ENCODE measurements at regions not wholly inside any gene's neighbourhood (a gene's known extent, or its start where the extent isn't known, plus 50 kb on each side); places are given as distances from the start of the nearest gene placed in this dataset.

DNA sequence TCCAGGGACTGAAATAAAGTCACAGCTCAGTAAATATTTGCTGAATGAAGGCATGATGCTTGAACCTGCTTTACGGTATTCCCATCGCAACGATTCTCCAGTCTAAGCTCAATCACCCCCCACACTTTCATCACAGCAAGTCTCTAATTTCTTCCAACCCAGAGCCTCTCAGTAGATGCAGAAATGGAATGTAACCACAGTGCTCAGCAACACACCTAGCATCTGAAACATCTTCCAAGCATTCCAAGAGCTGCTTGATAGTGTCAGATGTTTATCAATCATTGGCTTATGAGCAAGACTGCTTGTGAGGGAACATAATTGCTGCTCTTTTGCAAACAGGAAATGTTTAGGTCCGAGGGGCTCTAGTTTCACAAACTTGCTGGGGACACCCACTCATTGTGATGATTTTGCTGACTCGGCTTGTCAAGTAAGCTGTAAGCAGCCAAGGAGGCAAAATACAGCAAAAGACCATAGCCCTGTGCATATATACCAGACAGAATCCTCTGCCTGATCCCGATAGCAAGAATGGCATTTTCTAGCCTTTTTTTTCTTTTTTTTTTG is 751.2 kb downstream of the NR2F2 start:
- H3K4me1 Mint-ChIP-seq: no peaks in the 10 kb centered on the region
- H3K4me3 Mint-ChIP-seq: no peak overlapping the region
- H3K27me3 Mint-ChIP-seq: no peaks in the 10 kb centered on the region
- no peaks in the 10 kb centered on the region for H3K36me3 Mint-ChIP-seq
- no peak overlapping the region for H3K27ac Mint-ChIP-seq
- H3K9me3 Mint-ChIP-seq: peaks cover 2% of the 10 kb centered on the region
- ATAC-seq: no peak

DNA sequence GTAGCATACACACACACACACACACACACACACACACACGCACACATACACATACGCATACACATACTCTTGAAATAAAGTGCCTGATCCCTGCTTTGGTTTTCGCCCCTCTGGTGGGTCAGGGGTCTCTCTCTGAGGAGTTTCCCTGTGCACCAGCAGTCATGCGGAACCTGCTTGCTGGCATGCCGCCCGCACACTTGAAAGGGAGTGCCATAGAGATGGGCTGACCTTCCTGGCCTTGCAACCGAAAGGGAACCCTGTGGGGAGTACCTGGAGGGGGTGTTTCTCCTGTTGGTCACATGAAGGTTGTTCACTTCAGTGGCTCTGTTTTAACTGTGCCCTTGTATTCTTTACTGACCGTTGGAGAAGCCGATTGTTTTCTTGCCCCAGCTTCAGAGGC is 752.3 kb downstream of the NR2F2 start:
- peaks cover 4% of the 10 kb centered on the region for H3K9me3 Mint-ChIP-seq
- no peak overlapping the region for H3K4me3 Mint-ChIP-seq
- H3K36me3 Mint-ChIP-seq: no peaks in the 10 kb centered on the region
- no peaks in the 10 kb centered on the region for H3K27me3 Mint-ChIP-seq
- H3K27ac Mint-ChIP-seq: no peak overlapping the region
- H3K4me1 Mint-ChIP-seq: no peaks in the 10 kb centered on the region
- no peak for ATAC-seq

DNA sequence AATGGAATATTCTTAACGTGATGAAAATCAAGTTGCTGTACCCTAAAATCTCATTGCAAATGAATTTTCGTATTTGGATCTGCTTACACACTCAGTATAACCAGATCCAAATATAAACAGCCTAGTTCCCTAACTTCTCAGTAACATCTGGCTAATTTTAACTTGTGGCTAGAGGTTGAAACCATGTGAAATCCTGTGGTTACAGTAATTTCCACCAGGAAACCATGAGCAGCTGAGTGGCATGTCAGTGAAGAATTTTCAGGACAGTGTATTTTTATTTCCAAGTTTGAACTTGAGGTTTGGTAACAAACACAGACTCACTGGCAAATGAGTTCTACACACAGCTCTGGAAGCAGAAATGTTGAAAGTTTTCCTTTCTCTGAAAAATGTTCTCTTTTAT is 754.1 kb downstream of the NR2F2 start:
- Mint-ChIP-seq H3K27me3 (no peaks in the 10 kb centered on the region), H3K4me3 (no peak overlapping the region), H3K4me1 (no peaks in the 10 kb centered on the region), H3K9me3 (peaks cover 7% of the 10 kb centered on the region), H3K36me3 (no peaks in the 10 kb centered on the region), H3K27ac (no peak overlapping the region)
- ATAC-seq: no peak

DNA sequence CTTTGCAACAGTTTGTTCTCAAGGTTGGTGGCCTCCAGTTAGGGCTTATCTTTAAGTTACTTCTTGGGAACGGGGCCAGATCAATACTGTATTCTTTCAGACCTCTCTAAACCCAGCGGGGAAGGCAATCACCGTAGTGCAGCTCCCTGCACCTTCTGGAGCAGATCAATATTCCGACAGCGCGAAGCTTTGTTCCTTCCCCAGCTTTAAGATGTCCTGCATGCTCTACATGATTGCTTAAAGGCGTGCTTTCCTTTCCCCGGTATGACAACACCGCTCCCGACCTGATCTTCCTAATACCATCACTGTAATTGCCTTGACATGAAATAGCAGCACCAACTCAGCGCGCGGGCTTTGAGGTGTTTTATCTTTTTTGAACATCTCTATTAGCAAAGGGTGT is 755.2 kb downstream of the NR2F2 start:
- Mint-ChIP-seq H3K36me3 (no peaks in the 10 kb centered on the region), H3K4me1 (no peaks in the 10 kb centered on the region)

DNA sequence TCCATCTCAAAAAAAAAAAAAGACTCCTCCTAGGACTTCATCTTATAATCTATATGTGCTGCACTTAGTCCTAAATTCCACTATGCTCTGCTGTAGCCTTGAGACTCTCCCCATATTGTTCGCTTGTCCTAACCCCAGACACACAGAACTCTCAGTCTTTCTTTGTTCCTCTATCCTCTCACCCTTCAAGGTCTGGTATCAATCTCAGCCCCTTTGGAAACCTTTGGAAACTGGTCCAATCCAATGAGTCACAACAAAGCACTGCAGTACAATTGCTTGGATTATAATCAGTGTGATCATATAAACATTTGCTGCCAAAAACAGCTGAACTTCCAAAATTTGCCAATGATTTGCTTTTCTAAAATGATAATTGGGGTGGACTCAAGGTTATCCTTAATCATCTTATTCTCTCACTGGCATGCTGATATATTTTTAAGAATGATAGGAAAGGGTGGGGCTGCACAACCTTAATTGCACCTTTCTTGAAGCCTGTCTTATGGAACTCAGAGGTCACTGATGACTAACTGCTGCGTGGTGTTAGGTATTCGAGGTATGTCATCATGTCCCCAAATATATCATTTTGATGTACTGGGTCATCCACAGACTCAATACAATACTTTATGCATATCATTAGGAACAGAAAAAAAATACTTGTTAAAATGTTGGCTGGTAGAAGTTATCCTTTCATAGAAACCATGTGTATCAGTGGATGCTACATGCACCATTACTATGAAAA is 756.7 kb downstream of the NR2F2 start:
- Mint-ChIP-seq H3K4me1 (no peaks in the 10 kb centered on the region), H3K27me3 (no peaks in the 10 kb centered on the region), H3K9me3 (peaks cover 10% of the 10 kb centered on the region), H3K27ac (no peak overlapping the region), H3K4me3 (no peak overlapping the region), H3K36me3 (no peaks in the 10 kb centered on the region)
- ATAC-seq: no peak

More for the DNA sequence above, 755.2 kb downstream of the NR2F2 start:
- H3K4me3 Mint-ChIP-seq: no peak overlapping the region
- no peak for ATAC-seq
- peaks cover 7% of the 10 kb centered on the region for H3K9me3 Mint-ChIP-seq
- no peaks in the 10 kb centered on the region for H3K27me3 Mint-ChIP-seq
- H3K27ac Mint-ChIP-seq: no peak overlapping the region

DNA sequence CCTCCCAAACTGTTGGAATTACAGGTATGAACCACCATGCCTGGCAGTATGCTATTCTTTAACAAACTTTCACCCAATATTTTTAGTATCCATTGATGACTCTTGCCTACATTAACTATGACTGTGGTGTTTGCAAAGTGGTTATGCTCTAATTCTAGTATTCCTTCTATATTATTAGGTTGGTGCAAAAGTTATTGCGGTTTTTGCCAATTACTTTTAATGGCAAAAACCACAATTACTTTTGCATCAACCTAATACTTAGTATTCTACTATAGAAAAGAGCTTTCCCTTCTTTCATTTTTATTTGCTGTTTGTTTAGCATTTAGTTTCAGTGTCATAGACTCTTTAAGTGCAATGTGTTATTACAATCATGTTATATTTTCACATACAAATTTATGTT is 760.6 kb downstream of the NR2F2 start:
- ATAC-seq: no peak
- peaks cover 13% of the 10 kb centered on the region for H3K9me3 Mint-ChIP-seq
- no peaks in the 10 kb centered on the region for H3K4me1 Mint-ChIP-seq
- no peaks in the 10 kb centered on the region for H3K27me3 Mint-ChIP-seq
- no peak overlapping the region for H3K4me3 Mint-ChIP-seq
- no peak overlapping the region for H3K27ac Mint-ChIP-seq
- no peaks in the 10 kb centered on the region for H3K36me3 Mint-ChIP-seq

DNA sequence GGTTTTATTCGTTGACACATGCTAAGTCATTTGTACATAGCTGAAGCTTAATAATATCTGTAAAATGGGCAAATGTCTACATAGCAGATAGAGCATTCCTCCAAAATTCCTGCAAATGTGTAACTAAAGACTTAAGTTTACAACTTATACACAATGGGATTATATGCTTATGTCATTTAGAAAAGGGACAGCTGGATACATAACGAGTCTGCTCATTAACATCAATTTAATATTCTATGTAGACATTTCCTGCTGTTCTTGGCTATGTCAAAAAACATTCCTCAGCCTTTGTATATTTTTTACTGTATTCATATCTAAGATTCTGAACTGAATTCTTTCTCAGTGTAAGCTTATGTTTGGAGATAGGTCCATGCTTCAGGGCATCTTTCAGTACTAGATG is 762.2 kb downstream of the NR2F2 start:
- no peak for ATAC-seq
- Mint-ChIP-seq H3K36me3 (no peaks in the 10 kb centered on the region), H3K9me3 (peaks cover 10% of the 10 kb centered on the region), H3K27ac (no peak overlapping the region), H3K4me3 (no peak overlapping the region), H3K4me1 (no peaks in the 10 kb centered on the region), H3K27me3 (no peaks in the 10 kb centered on the region)

DNA sequence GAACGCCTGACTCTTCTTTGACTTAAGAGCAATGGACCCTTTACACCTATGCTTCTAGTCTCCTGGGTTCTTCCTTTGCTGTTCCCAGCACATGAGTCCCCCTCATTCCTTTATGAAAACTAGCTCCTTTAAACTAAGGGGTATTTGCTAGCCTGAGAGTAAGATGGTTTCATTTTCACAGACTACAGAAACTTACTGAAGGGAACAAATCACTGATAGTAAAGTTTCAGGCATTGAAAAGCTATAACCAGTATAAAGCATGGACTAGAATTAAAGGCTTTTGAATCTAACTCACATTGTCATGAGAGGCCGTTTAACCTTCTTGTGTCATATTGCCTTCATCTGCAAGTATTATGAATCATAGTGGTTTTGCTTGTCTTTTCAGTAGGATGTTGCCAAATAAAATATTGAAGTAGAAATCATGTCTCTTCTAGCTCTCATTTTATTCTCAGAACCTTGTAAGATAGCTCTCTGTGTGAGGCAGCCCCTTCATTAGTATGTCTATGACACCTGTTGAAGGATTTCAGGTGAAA is 765.9 kb downstream of the NR2F2 start:
- Mint-ChIP-seq H3K36me3 (no peaks in the 10 kb centered on the region), H3K4me3 (no peak overlapping the region), H3K4me1 (no peaks in the 10 kb centered on the region), H3K9me3 (peaks cover 20% of the 10 kb centered on the region), H3K27me3 (no peaks in the 10 kb centered on the region), H3K27ac (no peak overlapping the region)
- ATAC-seq: no peak

DNA sequence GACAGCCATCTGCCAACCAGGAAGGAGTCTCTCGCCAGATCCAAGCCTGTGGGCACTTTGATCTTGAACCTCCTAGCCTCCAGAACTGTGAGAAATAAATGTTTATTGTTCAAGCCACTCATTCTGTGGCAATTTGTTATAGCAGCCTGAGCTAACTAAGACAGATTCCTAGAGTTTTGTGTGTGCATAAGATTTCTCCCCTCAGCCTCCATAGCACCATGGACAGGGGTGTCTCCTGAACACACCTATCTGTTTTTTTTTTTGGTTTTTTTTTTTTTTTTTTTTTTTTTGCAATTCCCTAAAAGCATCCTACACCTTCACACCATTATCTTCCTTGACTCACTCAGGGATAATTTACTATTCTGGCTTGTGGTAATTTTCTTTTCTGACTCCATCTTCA is 768.5 kb downstream of the NR2F2 start:
- no peak overlapping the region for H3K4me3 Mint-ChIP-seq
- H3K27me3 Mint-ChIP-seq: no peaks in the 10 kb centered on the region
- no peaks in the 10 kb centered on the region for H3K4me1 Mint-ChIP-seq
- H3K27ac Mint-ChIP-seq: no peak overlapping the region
- H3K9me3 Mint-ChIP-seq: peaks cover 18% of the 10 kb centered on the region
- no peak for ATAC-seq
- H3K36me3 Mint-ChIP-seq: no peaks in the 10 kb centered on the region

DNA sequence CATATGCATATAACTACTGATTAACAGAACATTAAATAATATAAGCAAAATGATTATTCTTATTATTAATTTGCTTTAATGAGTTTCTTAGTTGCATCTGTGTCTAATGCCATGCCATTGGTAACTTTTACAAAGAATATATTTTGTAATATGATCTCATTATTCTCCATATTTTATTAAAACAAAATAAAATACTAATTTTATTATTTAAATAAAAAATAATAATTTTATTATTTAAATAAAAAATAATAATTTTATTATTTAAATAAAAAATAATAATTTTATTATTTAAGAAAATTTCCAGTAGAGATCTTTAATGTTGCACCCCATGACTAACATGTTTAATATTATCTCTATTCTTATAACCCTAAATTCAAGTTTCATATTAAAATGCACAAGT is 771.1 kb downstream of the NR2F2 start:
- Mint-ChIP-seq H3K4me1 (no peaks in the 10 kb centered on the region), H3K27ac (no peak overlapping the region), H3K4me3 (no peak overlapping the region), H3K36me3 (no peaks in the 10 kb centered on the region), H3K9me3 (peaks cover 16% of the 10 kb centered on the region), H3K27me3 (no peaks in the 10 kb centered on the region)
- no peak for ATAC-seq

DNA sequence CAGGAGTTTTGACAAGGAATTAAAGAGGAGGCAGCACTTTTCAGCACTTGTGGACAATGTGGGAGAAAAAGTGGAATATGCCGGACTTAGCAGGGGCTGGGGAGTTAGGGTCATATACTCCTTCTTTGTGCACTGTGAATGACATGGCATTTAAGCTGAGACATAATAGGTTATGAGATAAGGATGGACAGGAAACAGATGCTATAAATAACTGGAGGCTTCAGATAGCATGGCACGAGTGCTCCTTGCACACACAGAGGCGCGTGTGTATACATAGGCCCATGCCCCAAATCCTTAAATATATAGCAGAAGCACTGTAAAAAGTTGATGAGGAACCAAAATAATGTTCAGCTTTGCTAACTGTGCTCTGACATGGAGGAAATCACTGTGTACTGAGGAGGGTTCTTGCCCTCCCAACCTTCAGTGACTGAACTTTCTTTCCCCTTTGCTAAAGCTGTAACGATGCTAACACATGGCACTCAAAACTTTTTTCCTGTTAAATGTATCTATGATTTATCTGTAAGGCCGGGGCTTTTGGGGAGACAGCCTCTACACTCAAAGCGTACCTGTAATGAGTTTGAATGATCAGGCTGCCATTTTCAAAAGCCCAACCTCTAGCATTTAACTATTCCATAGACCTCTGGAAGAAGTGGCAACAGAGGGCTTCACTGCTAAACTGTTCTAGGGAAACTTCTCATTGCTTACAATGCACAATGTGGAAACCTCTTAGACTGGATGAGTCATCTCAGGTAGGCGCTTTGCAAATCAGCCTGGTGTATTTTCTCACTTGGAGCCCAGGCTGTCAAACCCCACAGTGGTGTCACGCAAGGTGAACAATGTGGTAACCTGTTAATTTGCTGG is 784.6 kb downstream of the NR2F2 start:
- peaks cover 15% of the 10 kb centered on the region for H3K9me3 Mint-ChIP-seq
- no peaks in the 10 kb centered on the region for H3K36me3 Mint-ChIP-seq
- H3K27ac Mint-ChIP-seq: no peak overlapping the region
- no peak overlapping the region for H3K4me3 Mint-ChIP-seq
- no peaks in the 10 kb centered on the region for H3K27me3 Mint-ChIP-seq
- H3K4me1 Mint-ChIP-seq: no peaks in the 10 kb centered on the region
- ATAC-seq: no peak

DNA sequence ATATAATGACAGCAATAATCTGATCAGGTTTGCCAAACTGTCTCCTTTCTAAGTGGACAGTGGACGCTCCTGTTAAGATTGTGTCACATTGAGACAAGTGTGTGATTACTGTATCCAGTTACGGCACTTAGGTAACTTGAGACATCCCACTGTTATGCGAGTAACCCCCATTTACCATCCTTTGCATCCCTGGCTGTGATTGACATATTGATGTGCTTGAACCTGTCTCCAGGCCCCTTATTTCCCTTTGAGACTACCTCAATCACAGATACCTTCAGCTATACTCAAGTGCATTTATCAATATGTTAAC is 785.2 kb downstream of the NR2F2 start:
- Mint-ChIP-seq H3K4me3 (no peak overlapping the region), H3K9me3 (peaks cover 13% of the 10 kb centered on the region), H3K27ac (no peak overlapping the region), H3K36me3 (no peaks in the 10 kb centered on the region), H3K4me1 (no peaks in the 10 kb centered on the region), H3K27me3 (no peaks in the 10 kb centered on the region)
- ATAC-seq: no peak

DNA sequence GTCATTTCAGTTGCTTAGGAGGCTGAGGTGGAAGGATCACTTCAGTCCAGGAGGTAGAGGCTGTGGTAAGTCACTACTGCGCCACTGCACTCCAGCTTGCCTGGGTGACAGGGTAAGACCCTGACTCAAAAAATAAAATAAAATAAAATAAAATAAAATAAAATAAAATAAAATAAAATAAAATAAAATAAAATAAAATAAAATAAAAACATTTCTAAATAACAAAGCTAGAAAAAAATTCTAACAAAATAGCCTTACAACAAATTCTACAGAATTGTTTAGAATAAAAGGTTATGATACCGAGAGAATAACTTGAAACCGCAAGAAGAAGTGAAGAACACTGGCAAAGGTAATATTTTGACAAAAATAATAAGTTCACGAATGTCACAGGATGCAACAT is 794.3 kb downstream of the NR2F2 start:
- H3K27me3 Mint-ChIP-seq: no peaks in the 10 kb centered on the region
- H3K9me3 Mint-ChIP-seq: peaks cover 6% of the 10 kb centered on the region
- no peaks in the 10 kb centered on the region for H3K36me3 Mint-ChIP-seq
- H3K4me1 Mint-ChIP-seq: no peaks in the 10 kb centered on the region
- H3K27ac Mint-ChIP-seq: no peak overlapping the region
- no peak overlapping the region for H3K4me3 Mint-ChIP-seq
- no peak for ATAC-seq

DNA sequence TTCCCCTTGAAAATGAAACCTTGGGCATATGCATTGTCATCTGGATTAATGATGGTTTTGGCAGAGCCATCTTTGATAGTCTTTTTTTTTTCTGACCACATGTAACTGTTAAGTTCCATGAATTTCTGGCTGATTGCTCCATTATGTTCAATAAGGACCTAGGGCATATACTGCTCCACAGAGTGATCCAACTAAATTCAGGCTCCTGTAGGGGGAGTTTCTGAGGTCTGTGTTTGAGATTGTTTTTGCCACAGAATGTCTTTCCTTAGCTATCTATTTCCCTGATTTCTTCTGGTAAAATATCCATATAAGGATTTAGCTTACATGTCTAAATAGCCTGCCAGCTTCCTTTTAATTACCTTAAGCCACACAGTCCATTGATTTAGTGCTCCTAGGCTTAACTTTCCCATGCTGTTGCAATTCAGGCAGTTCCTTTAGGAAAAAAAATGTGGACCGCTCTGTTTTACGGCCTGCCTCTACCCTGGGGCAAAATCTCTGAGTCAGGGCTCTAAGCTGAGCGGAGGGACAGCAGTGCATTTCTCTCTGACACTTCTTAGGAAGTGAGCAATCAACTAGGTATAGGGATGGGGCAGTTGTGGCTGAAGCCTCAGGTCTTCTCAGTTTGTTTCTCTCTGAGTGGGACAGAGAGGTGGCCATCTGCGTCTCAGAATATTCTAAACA is 796.2 kb downstream of the NR2F2 start:
- Mint-ChIP-seq H3K27ac (no peak overlapping the region), H3K36me3 (no peaks in the 10 kb centered on the region), H3K9me3 (peaks cover 5% of the 10 kb centered on the region), H3K4me3 (no peak overlapping the region), H3K4me1 (no peaks in the 10 kb centered on the region), H3K27me3 (no peaks in the 10 kb centered on the region)
- ATAC-seq: no peak

DNA sequence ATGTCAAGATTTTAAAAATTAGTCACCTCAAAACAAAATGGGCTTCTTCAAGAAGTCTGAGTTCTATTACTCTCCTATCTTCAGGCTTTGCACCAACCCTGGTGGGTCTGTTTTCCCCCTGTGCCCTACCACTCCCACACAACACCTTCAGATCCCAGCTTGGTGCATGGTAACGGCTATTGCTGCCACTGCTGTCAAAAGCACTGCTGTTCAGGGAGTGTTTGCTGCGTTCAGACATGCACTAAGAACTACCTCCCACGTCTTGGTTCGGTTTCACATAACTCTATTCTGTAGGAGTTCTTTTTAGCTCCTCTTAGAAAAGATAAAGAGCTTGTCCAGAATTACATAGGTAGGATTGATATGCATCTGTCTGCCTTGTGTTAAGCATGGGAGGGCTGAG is 799.2 kb downstream of the NR2F2 start:
- H3K4me1 Mint-ChIP-seq: no peaks in the 10 kb centered on the region
- H3K36me3 Mint-ChIP-seq: no peaks in the 10 kb centered on the region
- peaks cover 11% of the 10 kb centered on the region for H3K9me3 Mint-ChIP-seq
- no peaks in the 10 kb centered on the region for H3K27me3 Mint-ChIP-seq
- H3K4me3 Mint-ChIP-seq: no peak overlapping the region
- no peak for ATAC-seq
- H3K27ac Mint-ChIP-seq: no peak overlapping the region

Data from stimulated activated memory B cell treated with anti-CD40 and anti-IgM and Interleukin-4, amounts not matched to agents 10 μg/mL and 1 μg/mL and 100 μg/mL, for 72 hours (primary cell).